Muscle of leg (tissue), 3 donors: ENCODE measurements at regions not wholly inside any gene's neighbourhood (a gene's known extent, or its start where the extent isn't known, plus 50 kb on each side); places are given as distances from the start of the nearest gene placed in this dataset.

Experiments
- DNase-seq: peaks from one replicate; pipeline ENCODE4 v3.0.0; 2013
- H3K27ac ChIP-seq: one replicate; pipeline ENCODE4 v1.5.1; 2013; ENCODE audit warnings: mild to moderate bottlenecking, low read length, control low read depth
- H3K27me3 ChIP-seq: one replicate; pipeline ENCODE4 v1.6.1; 2013; ENCODE audit warnings: low read length; ENCODE audit not compliant: control insufficient read depth, insufficient read depth
- H3K36me3 ChIP-seq: one replicate; pipeline ENCODE4 v1.6.1; 2013; ENCODE audit warnings: low read length; ENCODE audit not compliant: control insufficient read depth, insufficient read depth
- H3K4me1 ChIP-seq: one replicate; pipeline ENCODE4 v1.6.1; 2013; ENCODE audit warnings: low read length; ENCODE audit not compliant: control insufficient read depth, insufficient read depth
- H3K4me3 ChIP-seq: one replicate; pipeline ENCODE4 v1.5.1; 2013; ENCODE audit warnings: low read length, control low read depth
- H3K9me3 ChIP-seq: replicated peaks from 2 replicates; pipeline ENCODE4 v1.6.1; 2013; ENCODE audit warnings: low read depth, low read length; ENCODE audit not compliant: control insufficient read depth
- WGBS: methylation state at CpG from one replicate; pipeline ENCODE4 v1.1.5; 2013; ENCODE audit warnings: missing lambda C conversion rate; ENCODE audit not compliant: insufficient coverage; 5-methylcytosine and 5-hydroxymethylcytosine counted together

- Histone ChIP-seq H3K4me3 (no peak overlapping the region), H3K27me3 (no peaks in the 10 kb centered on the region), H3K27ac (no peak overlapping the region), H3K4me1 (no peaks in the 10 kb centered on the region), H3K36me3 (no peaks in the 10 kb centered on the region), H3K9me3 (no peaks in the 10 kb centered on the region)
- DNase-seq, result no peak
- no CpG with 5 or more reads among the region's 1 CpG for WGBS
These were observed 479.6 kb downstream of the FBXO15 start for GRCh38 chr18:73668051-73668450.

DNA sequence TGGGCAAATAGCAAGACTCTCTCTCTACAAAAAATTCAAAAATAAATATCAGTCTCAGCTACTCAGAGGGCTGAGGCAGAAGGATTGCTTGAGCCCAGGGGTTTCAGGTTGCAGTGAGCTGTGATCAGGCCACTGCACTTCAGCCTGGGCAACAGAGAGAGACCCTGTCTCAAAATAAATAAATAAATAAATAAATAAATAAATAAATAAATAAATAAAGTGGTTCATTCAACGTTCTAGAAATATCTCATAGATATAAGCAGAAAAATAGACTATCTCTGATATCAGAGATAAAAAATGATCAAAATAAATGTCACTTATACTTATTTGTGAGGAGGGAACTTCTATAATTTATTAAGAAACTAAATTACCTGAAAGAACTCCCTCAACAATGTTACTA lies 480.9 kb downstream of the FBXO15 start:
- Histone ChIP-seq H3K36me3 (no peaks in the 10 kb centered on the region), H3K27me3 (no peaks in the 10 kb centered on the region), H3K9me3 (no peaks in the 10 kb centered on the region), H3K4me1 (no peaks in the 10 kb centered on the region), H3K27ac (no peak overlapping the region), H3K4me3 (no peak overlapping the region)
- DNase-seq, result no peak
- no CpG with 5 or more reads among the region's 1 CpG for WGBS

GRCh38 chr18:73664896-73665295 lies 482.7 kb downstream of the FBXO15 start:
- Histone ChIP-seq H3K4me3 (no peak overlapping the region), H3K36me3 (no peaks in the 10 kb centered on the region), H3K4me1 (no peaks in the 10 kb centered on the region), H3K27me3 (no peaks in the 10 kb centered on the region), H3K9me3 (no peaks in the 10 kb centered on the region), H3K27ac (no peak overlapping the region)
- WGBS, result no CpG with 5 or more reads among the region's 2 CpGs
- no peak for DNase-seq

GRCh38 chr18:73663581-73663980 lies 484.1 kb downstream of the FBXO15 start:
- Histone ChIP-seq H3K27ac (no peak overlapping the region), H3K4me3 (no peak overlapping the region), H3K9me3 (no peaks in the 10 kb centered on the region), H3K36me3 (no peaks in the 10 kb centered on the region), H3K4me1 (no peaks in the 10 kb centered on the region), H3K27me3 (no peaks in the 10 kb centered on the region)
- no CpG with 5 or more reads among the region's 2 CpGs for WGBS
- no peak for DNase-seq

- H3K4me3 ChIP-seq, result no peak overlapping the region
- H3K27me3 ChIP-seq, result no peaks in the 10 kb centered on the region
- no peaks in the 10 kb centered on the region for H3K36me3 ChIP-seq
- DNase-seq, result no peak
- H3K27ac ChIP-seq, result no peak overlapping the region
- no peaks in the 10 kb centered on the region for H3K9me3 ChIP-seq
- 87% methylated on average over 3 of the region's 4 CpGs for WGBS
- H3K4me1 ChIP-seq, result no peaks in the 10 kb centered on the region
These were observed 485.2 kb downstream of the FBXO15 start for GRCh38 chr18:73662421-73662820.

DNA sequence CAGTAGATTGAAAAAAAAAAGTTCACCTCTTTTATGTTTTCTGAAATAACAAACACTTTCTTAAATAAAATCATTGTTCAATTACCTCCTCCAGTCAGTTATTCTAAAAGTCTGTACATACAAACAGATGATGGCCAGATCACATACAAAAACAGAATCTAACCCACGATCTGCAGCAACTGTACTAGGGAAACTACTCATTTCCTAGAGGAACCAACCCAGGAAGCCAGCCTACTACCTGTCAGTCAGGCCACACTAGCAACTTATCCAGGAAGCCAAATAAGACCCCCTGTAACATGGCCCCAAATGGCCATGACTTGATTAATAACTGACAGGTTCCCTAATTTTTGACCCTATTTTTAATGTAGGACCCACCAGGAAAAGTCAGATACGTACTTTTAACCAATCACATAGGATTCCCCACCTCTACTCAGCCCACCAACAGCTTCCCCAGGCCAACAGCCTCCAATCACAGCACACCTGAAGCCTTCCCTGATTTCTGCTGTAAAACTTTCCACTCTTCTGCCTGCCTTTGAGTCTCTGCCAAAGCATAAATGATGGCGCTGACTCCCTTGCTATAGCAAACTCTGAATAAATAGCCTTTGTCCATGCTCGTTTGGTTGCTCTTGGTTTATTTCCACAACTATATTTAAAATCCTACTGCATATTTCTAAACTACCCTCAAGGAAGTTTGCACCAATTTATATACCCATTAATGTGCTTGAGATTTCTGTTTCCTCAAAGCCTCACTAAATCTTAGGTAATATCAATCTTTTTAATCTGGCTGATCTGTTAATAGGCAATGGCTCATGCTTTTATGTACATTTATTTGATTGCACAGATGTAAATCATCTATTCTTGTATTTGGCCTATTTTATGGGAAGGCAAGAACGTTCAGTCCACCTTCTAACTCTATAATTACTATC lies 486.4 kb downstream of the FBXO15 start:
- Histone ChIP-seq H3K4me3 (no peak overlapping the region), H3K36me3 (no peaks in the 10 kb centered on the region), H3K27me3 (no peaks in the 10 kb centered on the region), H3K27ac (no peak overlapping the region), H3K9me3 (no peaks in the 10 kb centered on the region), H3K4me1 (no peaks in the 10 kb centered on the region)
- no peak for DNase-seq
- 81% methylated on average over 3 of the region's 5 CpGs for WGBS

GRCh38 chr18:73656691-73657090 lies 490.9 kb downstream of the FBXO15 start:
- H3K4me3 ChIP-seq, result no peak overlapping the region
- H3K27ac ChIP-seq, result no peak overlapping the region
- no peaks in the 10 kb centered on the region for H3K4me1 ChIP-seq
- DNase-seq, result no peak
- H3K36me3 ChIP-seq, result no peaks in the 10 kb centered on the region
- H3K9me3 ChIP-seq, result no peaks in the 10 kb centered on the region
- H3K27me3 ChIP-seq, result no peaks in the 10 kb centered on the region

- no peaks in the 10 kb centered on the region for H3K27me3 ChIP-seq
- WGBS, result no CpG with 5 or more reads among the region's 4 CpGs
- H3K4me1 ChIP-seq, result no peaks in the 10 kb centered on the region
- H3K27ac ChIP-seq, result no peak overlapping the region
- H3K9me3 ChIP-seq, result no peaks in the 10 kb centered on the region
- no peaks in the 10 kb centered on the region for H3K36me3 ChIP-seq
- peak; percentile 8 for DNase-seq
- H3K4me3 ChIP-seq, result no peak overlapping the region
These were observed 493.8 kb downstream of the FBXO15 start for GRCh38 chr18:73653827-73654226.

GRCh38 chr18:73653251-73653650 lies 494.4 kb downstream of the FBXO15 start:
- WGBS, result no CpG with 5 or more reads among the region's 3 CpGs
- Histone ChIP-seq H3K27ac (no peak overlapping the region), H3K9me3 (no peaks in the 10 kb centered on the region), H3K36me3 (no peaks in the 10 kb centered on the region), H3K4me3 (no peak overlapping the region), H3K27me3 (no peaks in the 10 kb centered on the region), H3K4me1 (no peaks in the 10 kb centered on the region)
- no peak for DNase-seq

DNA sequence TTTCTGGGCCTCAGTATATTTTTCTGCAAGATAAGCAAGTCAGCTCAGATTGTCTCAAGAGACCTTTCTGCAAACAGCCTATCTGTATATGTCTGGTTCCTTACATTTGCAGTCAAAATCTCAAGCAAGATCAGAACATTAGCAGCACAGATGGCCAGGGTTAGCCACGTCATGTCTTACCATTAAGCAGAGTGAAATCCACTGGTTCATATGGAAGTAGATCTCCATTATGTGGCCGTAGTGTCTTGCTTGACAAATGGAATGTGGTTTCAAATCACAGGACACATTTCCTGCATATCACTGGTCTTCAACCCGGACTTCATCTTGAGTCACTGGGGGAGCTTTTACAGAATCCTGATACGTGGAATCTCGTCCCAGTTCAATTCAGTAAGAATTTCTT lies 500.2 kb downstream of the FBXO15 start:
- 67% methylated on average over 1 of the region's 5 CpGs for WGBS
- Histone ChIP-seq H3K36me3 (no peaks in the 10 kb centered on the region), H3K27ac (no peak overlapping the region), H3K4me3 (no peak overlapping the region), H3K27me3 (no peaks in the 10 kb centered on the region), H3K9me3 (no peaks in the 10 kb centered on the region), H3K4me1 (no peaks in the 10 kb centered on the region)
- DNase-seq, result no peak

DNA sequence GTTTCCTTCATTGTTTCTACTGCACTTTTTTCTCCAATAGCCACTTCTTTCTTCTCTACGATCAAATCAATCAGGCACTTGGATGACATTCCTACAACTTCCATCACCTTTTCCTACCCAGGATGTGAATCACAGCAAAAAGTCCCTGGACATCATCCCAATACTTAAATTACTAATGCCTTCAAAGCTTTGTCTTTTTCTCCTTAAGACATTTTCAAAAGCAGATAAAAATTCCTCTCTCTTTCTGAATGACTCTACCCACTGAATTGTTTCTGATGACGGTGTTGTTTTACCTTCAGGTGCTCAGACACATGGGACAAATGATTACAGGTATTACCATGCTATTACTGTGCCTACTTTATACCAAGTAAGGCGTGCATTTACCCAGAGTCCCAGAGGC lies 500.9 kb downstream of the FBXO15 start:
- Histone ChIP-seq H3K27me3 (no peaks in the 10 kb centered on the region), H3K36me3 (no peaks in the 10 kb centered on the region), H3K9me3 (no peaks in the 10 kb centered on the region), H3K4me3 (no peak overlapping the region), H3K4me1 (no peaks in the 10 kb centered on the region), H3K27ac (no peak overlapping the region)
- no peak for DNase-seq
- WGBS, result 18% methylated on average over 1 of the region's 3 CpGs
